GM12801 (cell line): ENCODE measurements at regions not wholly inside any gene's neighbourhood (a gene's known extent, or its start where the extent isn't known, plus 50 kb on each side); places are given as distances from the start of the nearest gene placed in this dataset.

Source experiments
- TF ChIP-seq, protein P1 (sequence below): IDR thresholded peaks from one replicate; pipeline ENCODE4 v1.5.1; 2011; ENCODE audit warnings: control low read depth; ENCODE audit not compliant: insufficient read length; ENCODE audit errors: extremely low read depth

DNA sequence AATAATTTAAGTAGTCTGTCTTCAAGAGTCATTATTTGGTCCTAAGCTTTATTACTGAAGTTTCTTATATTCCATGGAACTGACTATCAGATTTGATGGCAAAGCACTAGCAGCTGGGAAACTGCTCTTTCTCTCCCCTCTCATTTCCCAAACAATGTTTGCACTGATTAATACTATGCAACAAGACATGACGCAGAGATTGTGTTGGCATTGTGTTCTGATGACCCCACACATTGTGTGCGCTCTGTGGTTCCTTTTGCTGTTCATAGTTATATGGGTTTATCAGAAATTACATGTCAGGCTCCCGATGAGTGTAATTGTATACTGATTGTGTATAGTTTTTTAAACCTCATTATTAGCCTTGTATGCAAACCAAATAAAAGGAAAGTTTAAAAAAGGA, 331.6 kb upstream of the FANCL start:
- TF ChIP-seq, protein P1, sequence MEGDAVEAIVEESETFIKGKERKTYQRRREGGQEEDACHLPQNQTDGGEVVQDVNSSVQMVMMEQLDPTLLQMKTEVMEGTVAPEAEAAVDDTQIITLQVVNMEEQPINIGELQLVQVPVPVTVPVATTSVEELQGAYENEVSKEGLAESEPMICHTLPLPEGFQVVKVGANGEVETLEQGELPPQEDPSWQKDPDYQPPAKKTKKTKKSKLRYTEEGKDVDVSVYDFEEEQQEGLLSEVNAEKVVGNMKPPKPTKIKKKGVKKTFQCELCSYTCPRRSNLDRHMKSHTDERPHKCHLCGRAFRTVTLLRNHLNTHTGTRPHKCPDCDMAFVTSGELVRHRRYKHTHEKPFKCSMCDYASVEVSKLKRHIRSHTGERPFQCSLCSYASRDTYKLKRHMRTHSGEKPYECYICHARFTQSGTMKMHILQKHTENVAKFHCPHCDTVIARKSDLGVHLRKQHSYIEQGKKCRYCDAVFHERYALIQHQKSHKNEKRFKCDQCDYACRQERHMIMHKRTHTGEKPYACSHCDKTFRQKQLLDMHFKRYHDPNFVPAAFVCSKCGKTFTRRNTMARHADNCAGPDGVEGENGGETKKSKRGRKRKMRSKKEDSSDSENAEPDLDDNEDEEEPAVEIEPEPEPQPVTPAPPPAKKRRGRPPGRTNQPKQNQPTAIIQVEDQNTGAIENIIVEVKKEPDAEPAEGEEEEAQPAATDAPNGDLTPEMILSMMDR: no peak

DNA sequence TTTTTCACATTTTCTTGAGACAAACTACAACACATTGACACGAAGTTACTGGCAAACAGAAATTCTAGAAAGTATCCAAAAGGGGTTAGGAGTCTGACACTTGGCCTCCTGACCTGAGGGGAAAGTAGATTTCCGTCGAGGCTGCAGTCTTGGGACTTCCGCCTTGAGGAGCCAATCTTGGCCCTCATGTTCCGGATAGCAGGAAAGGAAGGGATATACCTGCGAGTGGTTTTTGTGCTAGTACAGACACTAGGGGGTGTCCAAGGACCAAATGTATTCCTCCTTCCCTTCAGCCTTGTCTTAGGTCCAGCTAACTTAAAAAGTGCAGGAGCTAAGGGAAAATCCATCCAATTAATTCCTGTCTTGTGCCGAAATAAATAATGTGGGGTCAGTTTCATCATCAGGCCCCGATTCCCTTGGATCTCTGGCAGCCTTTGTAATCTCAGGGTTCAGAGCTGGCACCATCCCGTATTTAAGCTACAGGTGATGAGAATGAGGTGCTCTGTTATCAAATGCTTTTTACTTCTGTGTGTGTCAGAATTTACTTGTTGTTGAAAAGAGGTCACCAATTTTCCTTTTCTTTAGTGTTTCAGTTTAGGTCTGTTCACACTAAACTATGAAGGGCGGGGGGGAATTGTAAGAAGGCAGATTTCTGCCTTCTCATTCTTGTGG, 330.2 kb upstream of the FANCL start:
- TF ChIP-seq, protein P1: no peak

DNA sequence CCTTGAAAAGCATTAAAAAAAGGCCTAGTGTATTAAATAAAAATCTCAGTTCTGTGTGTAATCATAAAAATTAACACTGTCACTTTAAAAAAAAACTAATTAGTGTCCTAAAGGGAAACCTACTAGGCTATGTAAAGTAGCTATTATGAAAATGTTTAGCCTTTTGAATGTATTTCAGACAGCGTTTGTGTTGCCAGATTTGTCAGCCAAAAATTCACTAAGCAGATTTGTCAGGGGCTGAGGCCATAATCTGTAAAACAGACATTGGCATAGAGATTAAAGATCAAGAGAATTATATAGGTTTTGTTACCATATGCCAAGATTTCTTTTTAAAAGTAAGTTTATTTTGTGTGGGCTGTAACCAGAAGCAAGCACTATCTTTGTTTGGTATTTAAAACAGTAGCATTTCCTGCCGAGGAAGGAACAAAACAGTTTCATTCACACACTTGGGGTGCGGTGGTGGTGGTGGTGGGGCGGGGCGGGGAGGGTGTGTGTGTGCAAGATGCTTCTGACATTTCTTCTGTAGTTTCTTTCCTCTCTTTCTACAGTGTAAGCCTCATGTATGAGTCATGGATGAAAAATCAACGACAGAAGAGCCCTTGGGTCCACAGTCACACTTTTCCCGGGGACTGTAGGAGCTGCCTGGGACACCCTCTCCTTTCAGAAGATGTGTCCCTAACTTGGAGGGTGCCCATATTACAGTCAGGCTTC, 328.5 kb upstream of the FANCL start:
- TF ChIP-seq, protein P1: no peak

DNA sequence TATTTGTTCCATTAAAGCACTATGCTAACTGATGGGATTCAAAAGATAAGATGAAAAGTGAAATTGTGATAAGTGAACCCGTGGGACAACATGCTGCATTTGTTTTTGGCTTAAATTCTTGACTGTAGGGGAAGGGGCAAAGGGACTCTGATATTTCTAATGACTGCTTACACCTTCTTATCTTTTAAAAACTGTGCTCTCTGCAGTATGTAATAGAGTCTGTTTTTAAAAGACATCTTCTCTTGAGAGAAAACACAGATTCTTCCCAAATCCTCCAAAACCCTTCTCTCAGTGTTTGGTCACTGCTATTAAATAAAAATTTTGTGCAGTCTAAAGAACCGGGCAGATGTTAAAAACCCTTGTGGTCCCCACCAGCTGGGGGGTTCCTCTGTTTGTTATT, 327.8 kb upstream of the FANCL start:
- TF ChIP-seq, protein P1: no peak

DNA sequence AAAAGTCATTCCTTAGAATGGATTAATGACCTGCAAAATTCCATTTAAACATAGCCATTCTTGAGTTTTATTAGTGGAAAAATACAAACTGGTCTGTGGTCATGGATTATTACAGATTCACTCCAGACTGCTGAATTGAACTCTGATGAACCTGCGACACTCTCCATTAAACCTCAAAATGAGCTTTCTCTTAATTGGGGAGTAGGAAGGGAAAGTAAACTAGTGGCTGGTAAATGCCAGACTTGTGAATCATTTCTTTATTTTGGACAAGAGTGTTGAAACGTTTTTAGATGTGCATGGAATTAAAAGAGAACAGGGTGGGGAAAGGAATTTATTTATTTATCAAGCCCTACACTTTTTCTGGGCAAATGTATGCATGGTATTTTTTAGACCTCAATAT, 321.2 kb upstream of the FANCL start:
- TF ChIP-seq, protein P1: no peak

GRCh38 chr2:58560531-58560930, 319.4 kb upstream of the FANCL start:
- TF ChIP-seq, protein P1: no peak

GRCh38 chr2:58558881-58559280, 317.8 kb upstream of the FANCL start:
- TF ChIP-seq, protein P1: no peak
